OCI-LY7 (cell line): ENCODE measurements at regions not wholly inside any gene's neighbourhood (a gene's known extent, or its start where the extent isn't known, plus 50 kb on each side); places are given as distances from the start of the nearest gene placed in this dataset.

Source experiments
- CTCF ChIP-seq: fragments of 200-600 bp; sonication (generic); conservative IDR thresholded peaks from 2 replicates; pipeline ENCODE4 v1.5.1; 2014; ENCODE audit warnings: mild to moderate bottlenecking, antibody characterized with exemption, low read length, moderate library complexity, mixed read lengths
- EZH2phosphoT487 ChIP-seq: fragments of 200-600 bp; sonication (generic); IDR thresholded peaks from 2 replicates; pipeline ENCODE4 v1.6.1; 2018; ENCODE audit warnings: low read depth, borderline replicate concordance, mild to moderate bottlenecking, mixed run types, antibody characterized with exemption, low read length, moderate library complexity, mixed read lengths

DNA sequence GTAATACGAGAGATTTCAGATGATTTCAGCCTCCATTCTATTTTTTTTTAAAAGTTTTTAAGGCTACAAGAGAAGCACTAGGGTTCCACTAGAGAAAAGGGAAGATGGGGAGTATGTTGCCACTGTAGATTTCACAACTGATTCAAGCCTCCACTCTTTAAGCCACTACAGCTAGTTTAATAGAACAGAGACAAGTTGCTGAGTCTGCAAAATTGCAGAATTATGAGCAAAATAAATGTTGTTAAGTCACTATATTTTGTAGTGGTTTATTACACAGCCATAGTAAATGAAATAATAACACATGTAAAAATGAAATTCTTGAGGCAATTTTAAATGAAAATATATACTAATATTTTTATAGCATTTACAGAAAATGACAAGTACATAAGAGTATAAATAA is 96.0 kb upstream of the POT1 start:
- TF ChIP-seq CTCF (no peak), EZH2phosphoT487 (no peak)
